Mesenchymal stem cell (in vitro differentiated cells and primary cell): ENCODE measurements at regions not wholly inside any gene's neighbourhood (a gene's known extent, or its start where the extent isn't known, plus 50 kb on each side); places are given as distances from the start of the nearest gene placed in this dataset.
A peak's percentile ranks its signal among the peaks of the same experiment; 100 is the strongest.

ENCODE experiments used
- DNase-seq: peaks from one replicate; pipeline ENCODE4 v3.0.0-alpha.2; 2013
- H2AFZ ChIP-seq: one replicate; pipeline ENCODE4 v1.6.1; 2013; ENCODE audit warnings: low read depth, mild to moderate bottlenecking, control low read depth, inconsistent platforms, low read length, moderate library complexity
- H2AK5ac ChIP-seq: 2 replicates; pipeline ENCODE4 v1.6.1; 2013; ENCODE audit warnings: low read length, moderate library complexity, mild to moderate bottlenecking, inconsistent platforms; ENCODE audit not compliant: severe bottlenecking
- H2BK120ac ChIP-seq: one replicate; pipeline ENCODE4 v1.6.1; 2013; ENCODE audit warnings: low read depth, mild to moderate bottlenecking, inconsistent platforms, low read length, moderate library complexity
- H2BK12ac ChIP-seq, 2 experiments: one replicate each; pipeline ENCODE4 v1.6.1; 2013; ENCODE audit warnings: inconsistent platforms in 2 of 2, low read length in 2 of 2, mild to moderate bottlenecking in 2 of 2, moderate library complexity in 2 of 2, control low read depth in 1 of 2
- H2BK15ac ChIP-seq: one replicate; pipeline ENCODE4 v1.6.1; 2013; ENCODE audit warnings: mild to moderate bottlenecking, low read depth, inconsistent platforms; ENCODE audit not compliant: poor library complexity, severe bottlenecking
- H2BK5ac ChIP-seq: 2 replicates; pipeline ENCODE4 v1.6.1; 2013; ENCODE audit warnings: low read depth, mild to moderate bottlenecking, low read length, control low read depth, inconsistent platforms; ENCODE audit not compliant: poor library complexity, severe bottlenecking
- H3K14ac ChIP-seq, 2 experiments: one replicate each; pipeline ENCODE4 v1.6.1; 2013; ENCODE audit warnings: inconsistent platforms in 2 of 2, low read length in 2 of 2, control low read depth in 1 of 2, mild to moderate bottlenecking in 1 of 2, moderate library complexity in 1 of 2
- H3K18ac ChIP-seq, 2 experiments: one replicate each; pipeline ENCODE4 v1.6.1; 2013; ENCODE audit warnings: inconsistent platforms in 2 of 2, low read length in 2 of 2, control low read depth in 1 of 2, low read depth in 1 of 2, mild to moderate bottlenecking in 1 of 2
- H3K23ac ChIP-seq, 2 experiments: one replicate each; pipeline ENCODE4 v1.6.1; 2013; ENCODE audit warnings: inconsistent platforms in 2 of 2, low read length in 2 of 2, mild to moderate bottlenecking in 2 of 2, moderate library complexity in 2 of 2, control low read depth in 1 of 2
- H3K27ac ChIP-seq: 2 replicates; pipeline ENCODE4 v1.5.1; 2013; ENCODE audit warnings: mild to moderate bottlenecking, moderate library complexity, low read length, control low read depth, inconsistent platforms; ENCODE audit not compliant: poor library complexity, severe bottlenecking
- H3K27me3 ChIP-seq, 2 experiments: 2 replicates each; pipeline versions ENCODE4 v1.6.1 to v1.7.0; 2013; ENCODE audit warnings: low read length in 2 of 2, mild to moderate bottlenecking in 2 of 2, moderate library complexity in 2 of 2, control low read depth in 1 of 2, inconsistent platforms in 1 of 2; ENCODE audit not compliant: control insufficient read depth in 1 of 2, insufficient read depth in 1 of 2
- H3K36me3 ChIP-seq, 2 experiments: 2 replicates each; pipeline versions ENCODE4 v1.6.1 to v1.7.0; 2013; ENCODE audit warnings: low read length in 2 of 2, control low read depth in 1 of 2, inconsistent platforms in 1 of 2, low read depth in 1 of 2, mild to moderate bottlenecking in 1 of 2; ENCODE audit not compliant: insufficient read depth in 2 of 2, control insufficient read depth in 1 of 2
- H3K4ac ChIP-seq, 2 experiments: one replicate each; pipeline ENCODE4 v1.6.1; 2013; ENCODE audit warnings: inconsistent platforms in 2 of 2, low read length in 2 of 2, mild to moderate bottlenecking in 2 of 2, moderate library complexity in 2 of 2, control low read depth in 1 of 2, low read depth in 1 of 2
- H3K4me1 ChIP-seq: 2 replicates; pipeline ENCODE4 v1.6.1; 2013; ENCODE audit warnings: low read depth, low read length, control low read depth; ENCODE audit not compliant: control insufficient read depth, insufficient read depth
- H3K4me2 ChIP-seq: 2 replicates; pipeline ENCODE4 v1.6.1; 2013; ENCODE audit warnings: low read length, mild to moderate bottlenecking, inconsistent platforms; ENCODE audit not compliant: poor library complexity, severe bottlenecking
- H3K4me3 ChIP-seq, 2 experiments: 2 replicates each; pipeline versions ENCODE4 v1.5.1 to v1.7.0; 2013; ENCODE audit warnings: low read length in 2 of 2, mild to moderate bottlenecking in 2 of 2, control low read depth in 1 of 2, low read depth in 1 of 2; ENCODE audit not compliant: insufficient read depth in 1 of 2
- H3K79me1 ChIP-seq: replicated peaks from 2 replicates; pipeline ENCODE4 v1.6.1; 2013; ENCODE audit warnings: mild to moderate bottlenecking, control low read depth, low read length, inconsistent platforms; ENCODE audit not compliant: poor library complexity, severe bottlenecking
- H3K9ac ChIP-seq: 2 replicates; pipeline ENCODE4 v1.7.0; 2013; ENCODE audit warnings: mild to moderate bottlenecking, low read length, moderate library complexity
- H3K9me3 ChIP-seq: 2 replicates; pipeline ENCODE4 v1.7.0; 2013; ENCODE audit warnings: mild to moderate bottlenecking, low read length; ENCODE audit not compliant: control insufficient read depth
- H4K8ac ChIP-seq: one replicate; pipeline ENCODE4 v1.6.1; 2013; ENCODE audit warnings: inconsistent platforms, mild to moderate bottlenecking, low read length, moderate library complexity
- H4K91ac ChIP-seq: one replicate; pipeline ENCODE4 v1.6.1; 2013; ENCODE audit warnings: mild to moderate bottlenecking, low read length, inconsistent platforms
- WGBS: methylation state at CpG from one replicate; pipeline ENCODE4 v1.1.7; 2013; ENCODE audit warnings: mixed read lengths; 5-methylcytosine and 5-hydroxymethylcytosine counted together

- Histone ChIP-seq H2BK15ac (no peak overlapping the region), H2BK5ac (no peak overlapping the region)
- WGBS: 90% methylated on average over 3 of the region's 3 CpGs
These were observed 81.0 kb downstream of the QPCT start for GRCh38 chr2:37425408-37425807.

DNA sequence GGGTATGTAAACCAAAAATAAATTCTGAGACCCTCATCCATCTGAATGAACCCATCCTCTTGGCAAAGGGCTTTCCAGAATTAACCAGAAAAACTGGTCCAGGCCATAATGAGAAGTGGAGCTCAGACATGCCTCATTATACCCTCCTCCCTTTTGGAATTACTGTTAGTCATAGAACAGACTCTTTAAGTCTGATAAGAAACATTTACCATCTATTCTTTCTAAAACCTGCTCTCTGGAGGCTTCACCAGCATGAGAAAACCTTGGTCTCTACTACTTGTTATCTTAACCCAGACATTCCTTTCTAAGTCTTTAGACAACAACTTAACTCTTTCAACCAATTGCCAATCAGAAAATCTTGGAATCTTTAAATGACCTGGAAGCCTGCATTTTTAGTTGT, 82.8 kb downstream of the QPCT start:
- Histone ChIP-seq H3K14ac (no peak overlapping the region), H3K18ac (no peak overlapping the region), H3K4me2 (no peak overlapping the region), H3K36me3 (no peaks in the 10 kb centered on the region), H2BK12ac (no peak overlapping the region), H2AFZ (no peak overlapping the region), H2BK120ac (no peak overlapping the region), H2BK15ac (no peak overlapping the region), H3K23ac (no peak overlapping the region), H3K9me3 (no peaks in the 10 kb centered on the region), H3K4me1 (no peaks in the 10 kb centered on the region), H3K4ac (no peak overlapping the region), H4K91ac (no peak overlapping the region), H3K27me3 (no peaks in the 10 kb centered on the region), H2AK5ac (no peak overlapping the region), H3K27ac (no peak overlapping the region), H2BK5ac (no peak overlapping the region), H3K4me3 (no peak overlapping the region), H3K9ac (no peak overlapping the region), H4K8ac (no peak overlapping the region), H3K79me1 (no peaks in the 10 kb centered on the region)
- DNase-seq: no peak

More at GRCh38 chr2:37425408-37425807, 81.0 kb downstream of the QPCT start:
- H3K4me3 ChIP-seq: no peak overlapping the region
- H2AK5ac ChIP-seq: no peak overlapping the region
- no peak overlapping the region for H4K91ac ChIP-seq
- DNase-seq: no peak
- H3K27me3 ChIP-seq: no peaks in the 10 kb centered on the region
- H3K9ac ChIP-seq: no peak overlapping the region
- H2AFZ ChIP-seq: no peak overlapping the region
- no peak overlapping the region for H3K23ac ChIP-seq
- no peaks in the 10 kb centered on the region for H3K36me3 ChIP-seq
- H3K27ac ChIP-seq: no peak overlapping the region
- no peaks in the 10 kb centered on the region for H3K4me1 ChIP-seq
- no peak overlapping the region for H3K18ac ChIP-seq
- H3K4ac ChIP-seq: no peak overlapping the region
- H3K4me2 ChIP-seq: no peak overlapping the region
- H2BK120ac ChIP-seq: no peak overlapping the region
- no peak overlapping the region for H3K14ac ChIP-seq
- no peaks in the 10 kb centered on the region for H3K79me1 ChIP-seq
- no peak overlapping the region for H4K8ac ChIP-seq
- no peaks in the 10 kb centered on the region for H3K9me3 ChIP-seq
- peak overlapping the region in 1 of 2 experiments; percentile 24 for H2BK12ac ChIP-seq

- H3K27ac ChIP-seq: no peak overlapping the region
- no peak overlapping the region for H3K23ac ChIP-seq
- no peak overlapping the region for H3K9ac ChIP-seq
- no peak overlapping the region for H2BK12ac ChIP-seq
- H3K14ac ChIP-seq: no peak overlapping the region
- no peak overlapping the region for H2AK5ac ChIP-seq
- no peak overlapping the region for H3K4ac ChIP-seq
- peak; percentile 87 for DNase-seq
- no peaks in the 10 kb centered on the region for H3K36me3 ChIP-seq
- H2AFZ ChIP-seq: no peak overlapping the region
- no peak overlapping the region for H3K18ac ChIP-seq
- H4K8ac ChIP-seq: no peak overlapping the region
- no peak overlapping the region for H2BK5ac ChIP-seq
- no peak overlapping the region for H2BK15ac ChIP-seq
- no peak overlapping the region for H3K4me2 ChIP-seq
- no peak overlapping the region for H3K4me3 ChIP-seq
- H3K27me3 ChIP-seq: no peaks in the 10 kb centered on the region
- no peaks in the 10 kb centered on the region for H3K79me1 ChIP-seq
- H2BK120ac ChIP-seq: no peak overlapping the region
- H4K91ac ChIP-seq: no peak overlapping the region
- no peaks in the 10 kb centered on the region for H3K9me3 ChIP-seq
- WGBS: 0% methylated on average over 1 of the region's 2 CpGs
- no peaks in the 10 kb centered on the region for H3K4me1 ChIP-seq
These were observed 91.9 kb downstream of the QPCT start for GRCh38 chr2:37436323-37436722.

- Histone ChIP-seq H3K27ac (no peak overlapping the region), H3K18ac (no peak overlapping the region), H3K4ac (no peak overlapping the region), H2BK5ac (no peak overlapping the region), H3K27me3 (no peaks in the 10 kb centered on the region), H3K9me3 (no peaks in the 10 kb centered on the region), H3K9ac (no peak overlapping the region), H3K79me1 (no peaks in the 10 kb centered on the region), H4K91ac (no peak overlapping the region), H2AK5ac (no peak overlapping the region), H3K14ac (no peak overlapping the region), H3K4me1 (no peaks in the 10 kb centered on the region), H2BK15ac (no peak overlapping the region), H2BK12ac (no peak overlapping the region), H2AFZ (no peak overlapping the region), H3K23ac (no peak overlapping the region), H3K4me3 (no peak overlapping the region), H4K8ac (no peak overlapping the region), H3K4me2 (no peak overlapping the region), H2BK120ac (no peak overlapping the region), H3K36me3 (no peaks in the 10 kb centered on the region)
- DNase-seq: no peak
These were observed 94.8 kb downstream of the QPCT start for GRCh38 chr2:37439131-37439642.
